HG03108 (cell line): ENCODE measurements at regions not wholly inside any gene's neighbourhood (a gene's known extent, or its start where the extent isn't known, plus 50 kb on each side); places are given as distances from the start of the nearest gene placed in this dataset.

ENCODE experiments used
- ATAC-seq: cut with Tn5 transposase; IDR thresholded peaks from one replicate; pipeline ENCODE4 v1.9.1; 2021; ENCODE audit warnings: moderate library complexity; ENCODE audit not compliant: unreplicated experiment

DNA sequence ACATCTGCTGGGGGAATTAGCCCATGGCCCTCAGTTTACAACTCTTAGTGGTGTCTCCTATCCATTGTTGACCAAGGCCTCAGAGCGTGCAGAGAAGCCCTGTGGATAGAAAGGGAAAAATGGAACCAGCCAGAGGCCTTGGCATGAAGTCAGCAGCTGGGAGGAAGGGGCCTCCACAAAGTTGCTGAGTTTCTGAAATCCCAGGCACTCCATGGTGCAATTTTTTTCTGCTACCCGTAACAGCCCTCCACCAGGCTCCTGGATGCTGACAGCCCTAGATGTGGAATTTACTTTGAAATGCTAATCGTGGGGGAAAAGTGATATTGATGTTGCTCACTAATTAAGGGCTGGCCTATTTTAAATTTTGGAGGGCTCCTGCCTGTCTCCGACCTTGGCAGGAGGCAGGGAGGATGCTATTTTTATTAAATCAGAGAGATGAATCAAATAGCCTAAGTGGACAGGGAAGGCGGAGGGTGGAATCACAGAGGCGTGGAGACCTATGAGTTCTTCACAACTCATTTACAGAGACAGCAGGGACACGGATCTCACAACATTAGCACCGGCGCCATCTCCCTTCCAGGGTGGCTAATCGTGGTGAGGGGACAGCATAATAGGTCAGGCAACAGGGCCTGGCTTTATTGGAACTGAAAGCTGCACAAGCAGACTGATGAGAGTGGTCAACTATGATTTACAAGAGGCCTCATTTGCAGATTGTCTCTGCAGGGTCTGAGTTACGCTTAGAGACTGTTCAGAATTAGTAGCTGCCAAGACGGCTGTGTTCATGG lies 99.8 kb upstream of the WSCD2 start:
- no peak for ATAC-seq

DNA sequence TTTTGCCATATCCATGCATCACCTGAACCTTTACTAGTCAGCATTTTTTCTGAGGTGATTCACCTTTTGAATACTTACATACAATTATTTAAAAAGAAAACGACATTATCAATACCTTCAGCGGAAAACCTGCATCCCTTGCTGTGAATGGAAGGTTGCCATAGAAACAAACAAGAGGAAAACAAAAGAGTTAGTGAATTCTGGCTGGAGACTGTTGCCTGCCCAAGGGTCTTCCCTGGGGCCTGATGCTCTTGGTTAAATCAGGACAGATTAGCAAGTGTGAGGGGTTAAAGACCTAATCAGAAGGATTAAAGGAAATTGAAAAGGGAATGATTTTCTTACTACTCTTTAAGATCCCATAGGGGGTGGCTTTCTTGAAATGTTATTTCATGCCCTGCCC lies 96.0 kb upstream of the WSCD2 start:
- no peak for ATAC-seq

DNA sequence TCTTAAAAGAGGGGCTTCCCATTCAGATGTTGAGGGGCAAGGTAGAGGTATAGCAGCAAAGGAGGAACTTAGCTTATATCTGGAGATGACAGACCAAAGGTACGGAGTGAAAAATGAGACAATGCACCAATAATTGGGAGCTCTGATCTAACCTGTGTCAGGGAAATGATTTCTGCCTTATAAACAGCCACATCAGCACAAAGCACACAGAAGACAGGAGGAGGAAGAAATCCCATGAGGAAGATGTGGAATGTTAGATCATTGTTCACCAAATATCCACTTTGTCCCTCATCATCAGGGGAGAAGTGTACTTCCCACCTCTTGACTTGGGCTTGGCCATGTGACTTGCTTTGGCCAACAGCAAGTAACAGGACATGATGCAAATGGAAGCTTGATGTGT lies 93.7 kb upstream of the WSCD2 start:
- no peak for ATAC-seq

DNA sequence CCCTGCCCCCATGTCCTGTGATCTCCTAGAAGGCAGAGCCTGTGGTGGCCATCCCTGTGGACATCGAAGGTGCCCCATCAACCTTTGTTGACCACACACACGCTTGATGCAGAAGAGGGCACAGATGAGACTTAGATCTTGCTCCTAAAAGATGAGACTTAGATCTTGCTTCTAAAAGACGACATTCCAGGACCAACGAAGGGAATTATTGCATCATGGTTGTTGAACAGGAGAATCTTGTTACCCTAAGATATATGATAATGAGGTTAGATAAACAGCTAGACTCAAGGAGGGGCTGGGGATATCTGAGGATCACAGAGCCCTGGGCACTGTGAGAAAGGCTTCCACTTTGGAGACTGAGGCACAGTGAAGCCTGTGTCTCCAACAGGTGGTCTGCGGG lies 91.1 kb upstream of the WSCD2 start:
- no peak for ATAC-seq

DNA sequence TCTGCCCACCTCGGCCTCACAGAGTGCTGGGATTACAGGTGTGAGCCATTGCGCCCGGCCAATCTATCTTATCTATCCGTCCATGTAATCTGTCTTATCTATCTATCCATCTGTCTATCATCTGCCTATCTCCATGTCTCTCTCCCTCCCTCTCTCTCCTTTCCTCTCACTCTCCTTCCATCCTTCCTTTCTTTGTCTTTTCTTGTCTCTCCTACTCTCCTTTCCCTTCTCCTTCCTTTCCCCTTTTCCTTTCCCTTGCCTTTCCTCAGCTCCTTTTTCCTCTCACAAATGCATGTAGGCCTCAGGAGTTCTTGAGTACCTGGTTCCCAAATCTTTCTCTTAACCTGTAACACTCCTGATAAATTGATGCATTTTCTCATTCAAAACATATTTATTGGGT lies 89.3 kb upstream of the WSCD2 start:
- ATAC-seq, result no peak

DNA sequence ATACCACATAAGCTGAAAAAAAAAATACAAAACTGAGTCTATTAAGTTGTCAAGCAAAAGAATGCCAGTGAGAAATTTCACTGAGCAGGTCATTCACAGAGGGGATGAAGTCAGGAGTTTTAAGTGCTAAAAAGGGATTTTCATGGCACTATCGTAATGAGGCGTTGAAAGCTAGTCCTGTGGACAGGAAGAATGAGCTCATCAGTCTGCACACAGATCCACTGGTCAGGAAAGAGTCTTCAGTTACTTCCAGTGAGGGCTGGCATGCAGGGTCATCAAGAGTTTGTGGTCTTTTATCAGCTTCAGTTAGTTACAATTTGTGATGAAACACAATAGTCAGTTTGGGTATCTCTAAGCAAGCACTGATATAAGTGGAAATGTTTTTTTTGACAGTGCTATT lies 88.1 kb upstream of the WSCD2 start:
- no peak for ATAC-seq

DNA sequence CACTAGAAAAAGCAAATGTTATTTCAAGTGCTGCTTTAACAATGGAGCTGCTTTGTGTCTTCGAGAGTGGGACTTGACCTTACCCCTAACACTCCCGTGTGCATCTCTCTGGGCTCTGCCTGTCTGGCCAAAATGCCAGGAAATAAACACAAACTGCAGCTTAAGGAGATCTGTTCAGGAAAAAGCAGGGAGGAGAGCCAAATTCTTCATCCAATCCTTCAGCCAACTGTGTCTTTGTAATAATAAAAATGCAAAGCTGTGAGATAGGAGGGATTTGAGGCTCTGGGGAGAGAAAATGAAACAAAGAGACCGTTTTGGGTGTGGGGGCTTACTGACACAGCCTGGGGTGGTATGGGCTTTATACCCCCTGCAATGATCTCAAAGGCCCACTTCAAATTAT lies 85.8 kb upstream of the WSCD2 start:
- ATAC-seq, result no peak

DNA sequence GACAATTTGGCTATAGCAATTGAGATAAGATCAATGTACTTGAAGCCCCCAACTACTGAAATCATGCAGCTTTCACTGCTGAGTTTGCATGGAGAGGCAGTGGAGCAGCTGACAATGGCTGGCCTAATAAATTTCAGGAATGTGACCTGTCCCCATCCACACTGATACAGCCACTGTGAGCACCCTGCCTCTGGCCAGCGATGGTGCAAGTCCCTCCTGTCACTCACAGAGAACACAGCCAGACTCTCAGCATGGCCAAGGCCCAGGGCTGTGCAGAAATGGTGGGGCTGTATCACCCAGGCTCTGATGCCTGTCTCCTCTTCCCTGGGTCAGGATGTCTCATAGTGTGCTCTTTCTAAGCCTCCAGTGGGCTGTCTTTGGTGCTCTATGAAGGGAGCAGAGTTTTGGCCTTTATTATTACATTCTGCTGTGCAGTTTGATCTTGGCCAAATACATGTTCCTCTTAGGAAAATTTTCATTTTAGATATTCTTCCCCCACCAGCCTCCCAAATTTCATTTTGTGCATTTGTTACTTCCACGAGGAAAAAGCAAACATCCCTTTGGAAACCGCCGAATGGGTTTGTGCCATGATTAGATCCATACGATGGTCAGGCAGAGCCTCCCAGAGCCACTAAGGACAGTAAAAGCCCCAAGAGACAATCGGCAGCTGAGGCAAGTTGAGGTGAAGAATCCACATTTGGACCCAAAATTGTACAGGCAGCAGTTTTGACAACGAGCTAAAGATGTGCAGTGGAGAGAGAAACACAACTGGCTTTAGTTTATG lies 85.1 kb upstream of the WSCD2 start:
- no peak for ATAC-seq

DNA sequence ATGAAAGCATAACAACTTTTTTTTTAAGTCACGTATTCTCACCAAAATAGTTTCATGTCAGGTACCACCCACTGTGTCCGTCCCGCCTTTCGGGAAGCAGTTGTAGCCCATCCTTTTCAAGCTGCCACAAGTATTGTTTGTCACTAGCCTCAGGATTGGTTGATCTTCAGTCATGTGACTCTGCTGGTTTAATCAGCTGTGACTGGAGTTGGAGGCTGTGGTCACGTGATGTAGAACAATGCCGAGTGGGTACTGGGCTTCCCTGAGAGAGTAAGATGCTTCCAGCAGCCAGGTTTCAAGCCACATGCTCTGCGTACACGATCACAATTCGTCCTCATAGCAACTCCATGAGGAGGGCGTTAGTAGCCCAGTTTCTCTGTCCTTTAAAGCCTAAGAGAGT lies 83.0 kb upstream of the WSCD2 start:
- no peak for ATAC-seq

DNA sequence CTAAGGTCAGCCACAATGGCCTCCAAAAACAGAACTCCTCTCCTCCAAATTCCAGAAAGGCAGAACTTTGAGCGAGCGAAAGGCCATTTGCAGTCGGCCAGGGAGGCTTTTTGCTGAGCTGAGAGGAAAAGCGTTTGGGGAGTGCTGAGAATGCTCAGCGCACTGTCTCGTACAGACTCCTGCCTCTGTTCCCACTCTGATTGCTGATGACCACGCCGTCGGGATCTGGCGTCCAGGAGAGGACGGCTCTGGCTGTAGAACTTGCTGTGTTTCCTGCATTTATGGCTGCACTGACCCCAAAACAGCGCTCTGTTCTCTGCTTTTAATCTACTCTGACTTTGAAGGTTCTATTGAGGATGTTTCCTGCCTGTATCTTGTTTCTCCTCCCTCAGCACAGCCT lies 82.4 kb upstream of the WSCD2 start:
- no peak for ATAC-seq

DNA sequence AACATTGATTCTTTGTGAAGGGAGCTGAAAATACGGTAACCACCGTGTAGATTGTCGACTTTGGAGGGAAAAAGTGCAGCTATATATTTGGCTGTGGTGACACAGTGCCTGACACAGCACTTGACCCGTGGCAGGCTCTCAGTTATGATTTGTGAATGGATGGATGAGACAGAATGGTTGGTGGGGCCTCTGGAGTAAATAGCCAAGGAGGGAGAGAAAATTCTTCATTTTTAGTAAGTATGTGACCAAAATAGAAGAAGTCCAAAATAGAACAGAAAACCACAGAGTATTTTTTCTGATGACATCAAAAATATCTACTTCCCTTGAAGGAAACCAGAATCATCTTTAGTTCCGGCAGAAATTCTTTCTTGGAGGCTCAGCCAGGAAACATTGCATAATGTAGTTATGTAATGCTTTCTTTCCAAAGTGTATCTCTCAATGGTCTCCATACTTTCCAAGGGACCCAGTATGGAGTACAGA lies 82.0 kb upstream of the WSCD2 start:
- ATAC-seq, result no peak

DNA sequence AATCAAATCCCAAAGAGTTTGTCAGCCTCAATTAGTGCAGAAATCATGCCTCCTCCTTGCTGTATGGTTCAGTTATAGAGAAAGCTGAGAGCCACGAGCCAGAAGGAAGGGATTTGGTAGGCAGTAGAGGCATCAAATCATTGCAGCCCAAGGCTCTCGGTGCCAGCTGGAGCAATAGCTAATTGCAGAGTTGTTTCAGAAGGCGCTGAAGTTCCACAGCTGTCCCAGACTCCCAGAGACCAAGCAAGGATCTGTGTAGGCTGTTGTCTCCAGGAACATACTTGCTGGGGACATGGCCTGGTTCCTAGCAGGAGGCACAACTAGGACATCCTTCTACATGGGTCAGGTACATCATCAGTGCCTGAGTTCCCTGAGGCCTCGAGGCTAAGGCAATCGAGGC lies 80.4 kb upstream of the WSCD2 start:
- ATAC-seq, result no peak

DNA sequence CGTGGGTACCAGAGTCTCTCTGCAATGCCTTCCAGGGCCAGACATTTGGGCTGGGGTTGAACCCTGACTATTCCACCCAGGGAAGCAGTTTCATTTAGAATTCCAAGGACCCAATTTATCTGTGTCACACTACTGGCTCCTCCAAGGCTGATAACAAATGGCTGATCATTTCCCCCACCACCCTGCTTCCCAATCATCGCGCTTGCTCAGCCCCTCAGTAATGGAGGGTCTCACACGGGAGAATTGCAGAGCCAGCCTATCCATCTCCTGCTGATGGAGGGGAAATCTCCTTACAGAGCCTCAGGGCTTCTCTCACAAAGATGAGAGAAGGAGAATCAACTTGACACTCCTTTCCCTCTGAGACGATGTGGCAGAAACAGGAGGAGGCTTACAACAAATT lies 78.4 kb upstream of the WSCD2 start:
- ATAC-seq, result no peak

DNA sequence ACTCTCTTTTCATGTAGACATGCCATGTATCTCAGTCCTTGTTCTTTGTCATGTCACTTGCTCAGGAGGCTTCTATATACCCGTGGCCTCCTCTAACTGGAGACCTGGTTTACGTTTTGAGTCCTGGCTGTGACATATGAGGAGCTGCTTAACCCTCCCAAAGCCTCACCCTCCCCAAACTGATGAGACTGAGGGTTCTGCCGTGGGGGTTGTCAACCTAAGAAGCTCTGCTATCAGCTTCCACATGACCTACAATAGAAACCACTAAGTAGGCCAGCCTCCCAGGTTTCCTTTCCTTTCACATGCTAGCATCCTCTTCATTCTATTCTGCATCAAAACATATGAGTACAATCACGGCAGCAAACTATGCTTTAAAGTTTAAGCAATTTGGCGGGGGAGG lies 76.8 kb upstream of the WSCD2 start:
- ATAC-seq, result no peak

DNA sequence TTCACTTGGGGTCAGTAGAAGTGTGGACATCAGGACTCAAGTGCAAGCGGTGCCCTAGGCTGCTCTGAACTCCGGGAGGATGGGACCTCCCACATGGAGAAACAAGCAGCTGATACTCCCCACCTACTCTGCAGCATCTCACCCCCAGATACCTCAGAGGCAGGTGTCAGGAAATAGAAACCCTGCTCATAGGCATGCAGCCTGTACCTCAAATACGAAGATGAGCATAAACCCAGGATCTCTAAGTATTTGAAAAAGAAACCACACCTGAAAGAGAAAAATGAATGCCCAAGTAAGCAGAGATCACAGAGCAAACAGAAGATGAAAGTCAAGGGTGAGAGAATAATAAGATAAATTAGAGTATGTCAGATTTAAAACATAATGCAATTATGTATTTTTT lies 75.6 kb upstream of the WSCD2 start:
- ATAC-seq, result no peak

DNA sequence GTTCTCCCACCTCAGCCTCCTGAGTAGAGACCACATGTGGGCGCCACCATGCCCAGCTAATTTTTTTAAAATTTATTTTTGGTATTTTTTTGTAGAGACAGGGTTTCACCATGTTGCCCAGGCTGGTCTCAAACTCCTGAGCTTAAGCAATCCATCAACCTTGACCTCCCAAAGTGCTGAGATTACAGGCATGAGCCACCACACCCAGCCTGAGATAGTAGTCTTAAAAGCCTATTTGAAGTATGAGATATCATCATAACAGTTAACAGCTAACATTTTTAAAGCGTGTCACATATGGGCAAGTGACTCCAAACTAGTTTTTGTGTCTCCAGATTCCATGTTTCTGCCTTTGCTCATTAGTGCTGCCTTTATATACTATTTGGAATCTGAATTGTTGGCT lies 74.6 kb upstream of the WSCD2 start:
- ATAC-seq, result no peak

DNA sequence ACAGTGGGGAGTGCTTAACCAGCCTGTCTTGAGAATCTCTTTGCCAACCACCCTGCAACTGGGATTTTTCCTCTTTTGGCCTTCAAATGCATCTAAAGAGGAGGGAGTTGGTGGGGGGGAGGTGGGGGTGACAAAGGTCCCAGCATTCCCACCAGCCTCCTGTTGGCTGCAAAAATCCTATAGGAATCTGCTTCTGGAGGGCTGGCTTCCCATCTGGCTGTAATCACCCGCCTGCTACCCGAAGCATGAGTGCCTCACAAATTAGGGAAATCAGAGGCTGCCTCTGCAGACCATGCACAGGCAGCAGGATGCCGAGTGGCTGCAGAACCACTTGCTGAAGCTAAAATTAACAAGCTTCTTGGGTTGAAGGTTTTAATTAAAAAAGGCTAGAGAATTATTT lies 73.9 kb upstream of the WSCD2 start:
- ATAC-seq, result no peak

DNA sequence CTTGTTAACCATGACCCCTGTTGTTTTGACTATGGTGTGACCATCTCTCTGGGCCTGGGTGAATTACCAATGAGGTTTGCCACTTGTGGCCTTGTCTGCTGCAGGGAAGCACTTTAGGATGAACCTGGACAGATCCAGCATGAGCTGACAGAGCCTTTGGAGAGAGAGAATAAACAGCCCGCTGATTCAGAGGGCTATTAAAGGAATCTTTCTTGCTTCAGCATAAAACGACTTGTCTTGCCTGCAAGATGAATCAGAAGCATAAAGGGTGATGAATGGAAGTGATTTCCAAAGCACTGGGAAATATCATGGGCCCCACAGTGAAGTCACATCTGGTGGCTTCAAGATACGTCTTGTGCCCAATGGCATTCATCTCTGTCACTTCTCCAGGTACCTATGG lies 69.0 kb upstream of the WSCD2 start:
- no peak for ATAC-seq

DNA sequence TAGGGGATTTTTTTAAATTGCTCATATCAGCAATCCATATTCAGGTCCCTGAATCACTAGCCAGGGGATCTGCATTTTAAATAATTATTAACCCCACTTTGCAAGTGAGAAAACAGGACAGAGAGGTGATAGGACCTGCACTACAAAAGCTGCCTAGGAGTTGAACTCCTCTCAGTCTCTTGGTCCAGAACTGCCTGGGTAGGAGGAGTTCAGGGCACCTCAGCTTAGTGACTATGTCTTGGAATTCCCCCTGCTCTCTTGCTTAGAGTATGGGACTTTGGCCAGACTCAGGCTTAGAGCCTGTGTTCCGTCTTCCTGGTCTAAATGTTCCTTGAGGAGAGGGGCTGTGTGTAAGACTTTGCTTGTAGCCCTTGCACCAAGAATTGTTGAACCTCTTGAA lies 68.2 kb upstream of the WSCD2 start:
- no peak for ATAC-seq

DNA sequence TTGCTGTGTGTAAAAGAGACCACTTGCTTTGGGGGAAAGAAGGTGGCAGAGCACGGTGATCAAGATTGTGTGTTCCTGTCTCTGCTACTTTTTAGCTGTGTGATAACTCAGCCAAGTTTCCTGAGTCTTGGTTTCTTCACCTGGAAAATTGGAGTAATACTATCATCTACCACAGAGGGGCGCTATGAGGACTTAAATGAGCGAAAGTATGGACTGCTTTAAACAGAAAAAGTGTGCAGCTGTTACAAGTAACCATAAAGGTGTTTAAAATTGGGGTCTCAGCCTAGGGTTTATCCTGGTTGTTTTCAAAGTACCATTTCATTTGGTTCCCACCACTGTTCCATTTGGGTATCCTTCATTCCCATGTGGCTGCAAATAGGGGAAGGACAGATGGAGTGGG lies 65.9 kb upstream of the WSCD2 start:
- ATAC-seq, result no peak

DNA sequence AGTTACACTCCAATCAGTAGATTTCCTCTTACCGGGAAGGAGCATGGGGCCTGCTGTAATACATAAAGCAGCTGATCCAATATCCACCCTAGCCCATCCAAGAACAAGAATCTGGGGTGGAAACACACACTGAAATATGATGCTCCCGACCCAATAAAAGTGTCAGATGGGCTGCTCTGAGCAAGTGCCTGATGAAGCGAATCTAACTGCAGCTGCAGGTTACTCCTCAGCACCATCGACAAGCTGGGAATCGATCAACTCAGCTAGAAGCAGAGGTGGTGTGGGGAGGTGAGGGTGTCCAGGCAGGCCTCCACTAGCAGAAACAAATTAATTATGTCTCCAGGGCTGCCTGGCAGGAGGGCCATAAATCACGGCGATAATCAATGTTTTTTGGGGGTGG lies 64.0 kb upstream of the WSCD2 start:
- no peak for ATAC-seq
